ENCODE measurements at regions not wholly inside any gene's neighbourhood (a gene's known extent, or its start where the extent isn't known, plus 50 kb on each side); places are given as distances from the start of the nearest gene placed in this dataset.

- no peak overlapping the region for H3K4me3 ChIP-seq
- H3K27ac ChIP-seq: no peak overlapping the region
- H3K4me2 ChIP-seq: no peak overlapping the region
- no peak overlapping the region for H3K9ac ChIP-seq
- H4K20me1 ChIP-seq: no peaks in the 10 kb centered on the region
- no peaks in the 10 kb centered on the region for H3K36me3 ChIP-seq
- H3K27me3 ChIP-seq: no peaks in the 10 kb centered on the region
- no peak for TF ChIP-seq Cebpa-rat (IDR thresholded peaks at IDR 0.05)
- no peaks in the 10 kb centered on the region for H3K9me3 ChIP-seq
- H3K4me1 ChIP-seq: no peaks in the 10 kb centered on the region
Measured at GRCh38 chr1:239247285-239247684, 139.1 kb upstream of the CHRM3 start.

DNA sequence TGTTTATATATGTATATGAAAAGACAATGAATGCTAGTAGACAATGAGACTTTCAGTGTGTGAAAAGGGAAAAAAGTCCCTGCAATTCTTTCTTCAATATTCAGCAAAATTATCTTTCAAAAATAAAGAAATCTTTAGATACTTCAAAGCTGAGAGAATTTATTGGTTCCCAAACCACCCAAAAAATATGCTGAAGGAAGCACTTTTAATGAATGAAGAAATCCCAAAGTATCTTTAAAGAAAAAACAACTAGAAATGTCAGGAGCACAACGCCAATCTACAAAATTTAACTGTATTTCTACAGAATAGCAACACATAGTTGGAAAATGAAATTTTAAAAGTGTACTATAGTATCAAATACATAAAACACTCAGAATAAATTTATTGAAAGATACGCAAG lies 142.3 kb upstream of the CHRM3 start:
- Histone ChIP-seq H3K27me3 (no peaks in the 10 kb centered on the region), H3K9ac (no peak overlapping the region), H4K20me1 (no peaks in the 10 kb centered on the region), H3K27ac (no peak overlapping the region), H3K9me3 (no peaks in the 10 kb centered on the region), H3K4me3 (no peak overlapping the region), H3K4me2 (no peak overlapping the region), H3K4me1 (no peaks in the 10 kb centered on the region), H3K36me3 (no peaks in the 10 kb centered on the region)
- TF ChIP-seq Cebpa-rat (IDR thresholded peaks at IDR 0.05): no peak

GRCh38 chr1:239243006-239243405 lies 143.4 kb upstream of the CHRM3 start:
- Histone ChIP-seq H3K9ac (no peak overlapping the region), H3K36me3 (no peaks in the 10 kb centered on the region), H3K4me3 (no peak overlapping the region), H3K9me3 (no peaks in the 10 kb centered on the region), H3K27ac (no peak overlapping the region), H3K4me2 (no peak overlapping the region), H4K20me1 (no peaks in the 10 kb centered on the region), H3K27me3 (no peaks in the 10 kb centered on the region), H3K4me1 (no peaks in the 10 kb centered on the region)
- no peak for TF ChIP-seq Cebpa-rat (IDR thresholded peaks at IDR 0.05)

GRCh38 chr1:239242404-239242803 lies 144.0 kb upstream of the CHRM3 start:
- no peak overlapping the region for H3K9ac ChIP-seq
- H3K9me3 ChIP-seq: no peaks in the 10 kb centered on the region
- no peaks in the 10 kb centered on the region for H4K20me1 ChIP-seq
- H3K36me3 ChIP-seq: no peaks in the 10 kb centered on the region
- no peaks in the 10 kb centered on the region for H3K27me3 ChIP-seq
- no peak overlapping the region for H3K4me3 ChIP-seq
- no peak overlapping the region for H3K27ac ChIP-seq
- no peak for TF ChIP-seq Cebpa-rat (IDR thresholded peaks at IDR 0.05)
- H3K4me2 ChIP-seq: no peak overlapping the region
- H3K4me1 ChIP-seq: no peaks in the 10 kb centered on the region

DNA sequence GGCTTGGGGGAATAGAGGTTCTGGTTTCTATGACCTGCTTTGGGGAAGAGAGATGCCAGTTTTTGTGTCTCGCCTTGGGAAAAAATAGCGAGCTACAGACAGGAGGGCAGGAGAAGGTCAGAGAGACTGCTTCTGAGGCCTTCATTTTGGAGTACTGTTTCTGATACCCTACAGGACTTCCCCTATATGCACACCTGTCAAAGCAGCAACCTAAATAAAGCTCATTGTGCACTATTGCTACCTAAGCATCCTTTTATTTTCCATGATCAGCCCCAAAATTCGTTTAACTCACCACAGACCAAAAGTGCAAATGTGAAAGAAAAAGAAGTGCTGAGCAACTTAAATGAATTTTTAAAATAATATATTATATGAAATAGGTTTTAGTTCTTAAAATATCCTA lies 145.6 kb upstream of the CHRM3 start:
- no peaks in the 10 kb centered on the region for H4K20me1 ChIP-seq
- no peak overlapping the region for H3K4me3 ChIP-seq
- no peak overlapping the region for H3K9ac ChIP-seq
- no peaks in the 10 kb centered on the region for H3K9me3 ChIP-seq
- H3K27me3 ChIP-seq: no peaks in the 10 kb centered on the region
- H3K4me2 ChIP-seq: no peak overlapping the region
- H3K36me3 ChIP-seq: no peaks in the 10 kb centered on the region
- H3K27ac ChIP-seq: no peak overlapping the region
- H3K4me1 ChIP-seq: no peaks in the 10 kb centered on the region
- TF ChIP-seq Cebpa-rat (IDR thresholded peaks at IDR 0.05): no peak

- no peaks in the 10 kb centered on the region for H3K9me3 ChIP-seq
- H3K27me3 ChIP-seq: no peaks in the 10 kb centered on the region
- TF ChIP-seq Cebpa-rat (IDR thresholded peaks at IDR 0.05): no peak
- no peak overlapping the region for H3K4me3 ChIP-seq
- no peaks in the 10 kb centered on the region for H3K36me3 ChIP-seq
- no peaks in the 10 kb centered on the region for H4K20me1 ChIP-seq
- H3K4me2 ChIP-seq: no peak overlapping the region
- H3K27ac ChIP-seq: no peak overlapping the region
- no peak overlapping the region for H3K9ac ChIP-seq
- H3K4me1 ChIP-seq: no peaks in the 10 kb centered on the region
Measured at GRCh38 chr1:239239529-239239928, 146.8 kb upstream of the CHRM3 start.

GRCh38 chr1:239237912-239238311 lies 148.5 kb upstream of the CHRM3 start:
- H3K4me1 ChIP-seq: no peaks in the 10 kb centered on the region
- H3K27me3 ChIP-seq: no peaks in the 10 kb centered on the region
- TF ChIP-seq Cebpa-rat (IDR thresholded peaks at IDR 0.05): no peak
- no peaks in the 10 kb centered on the region for H4K20me1 ChIP-seq
- no peak overlapping the region for H3K27ac ChIP-seq
- H3K4me3 ChIP-seq: no peak overlapping the region
- no peaks in the 10 kb centered on the region for H3K36me3 ChIP-seq
- H3K9ac ChIP-seq: no peak overlapping the region
- H3K4me2 ChIP-seq: no peak overlapping the region
- H3K9me3 ChIP-seq: no peaks in the 10 kb centered on the region

DNA sequence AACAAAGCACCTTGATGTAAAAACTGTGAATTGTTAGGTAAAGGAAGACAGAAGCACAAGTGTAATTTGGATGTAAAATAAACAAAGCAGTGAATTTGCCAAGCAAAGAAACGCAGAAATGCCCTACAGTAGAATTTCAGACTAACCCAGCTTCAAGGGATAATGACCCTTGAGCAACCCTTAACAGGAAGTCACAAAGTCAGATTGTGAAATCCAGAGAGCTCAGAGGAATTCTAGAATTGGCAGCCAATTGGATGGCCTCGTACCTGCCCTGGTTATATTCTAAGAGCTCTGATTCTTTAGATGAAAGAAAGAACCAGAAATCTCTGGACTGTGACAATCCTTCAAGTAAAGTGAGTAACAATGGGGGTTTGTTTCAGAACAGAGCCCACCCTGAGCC lies 152.7 kb upstream of the CHRM3 start:
- Histone ChIP-seq H3K4me2 (no peak overlapping the region), H3K4me1 (no peaks in the 10 kb centered on the region), H3K27ac (no peak overlapping the region), H3K9ac (no peak overlapping the region), H3K9me3 (no peaks in the 10 kb centered on the region), H3K4me3 (no peak overlapping the region), H3K36me3 (no peaks in the 10 kb centered on the region), H4K20me1 (no peaks in the 10 kb centered on the region), H3K27me3 (no peaks in the 10 kb centered on the region)
- TF ChIP-seq Cebpa-rat (IDR thresholded peaks at IDR 0.05): no peak

DNA sequence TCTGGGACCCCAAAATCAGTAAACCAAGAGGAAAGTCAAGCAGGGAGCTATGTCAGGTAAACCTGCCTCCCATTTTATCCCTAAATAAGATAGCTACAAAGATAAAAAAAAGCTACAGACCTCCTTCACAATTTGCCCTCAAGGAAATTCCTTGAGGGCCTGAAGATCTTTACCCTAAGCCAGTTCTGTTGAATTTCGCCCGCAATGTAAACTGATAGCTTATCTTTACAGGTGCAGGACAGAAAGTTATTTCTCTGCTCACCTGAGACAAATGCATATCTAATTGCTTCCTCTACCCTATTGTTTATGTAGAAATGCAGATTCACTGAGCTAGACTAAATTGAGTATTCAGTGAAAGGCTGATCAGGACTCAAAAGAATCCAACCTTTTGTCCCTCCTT lies 153.4 kb upstream of the CHRM3 start:
- no peak overlapping the region for H3K27ac ChIP-seq
- no peaks in the 10 kb centered on the region for H3K27me3 ChIP-seq
- no peak overlapping the region for H3K4me2 ChIP-seq
- H3K9ac ChIP-seq: no peak overlapping the region
- no peaks in the 10 kb centered on the region for H3K36me3 ChIP-seq
- H4K20me1 ChIP-seq: no peaks in the 10 kb centered on the region
- H3K9me3 ChIP-seq: no peaks in the 10 kb centered on the region
- no peak overlapping the region for H3K4me3 ChIP-seq
- no peak for TF ChIP-seq Cebpa-rat (IDR thresholded peaks at IDR 0.05)
- no peaks in the 10 kb centered on the region for H3K4me1 ChIP-seq

GRCh38 chr1:239228451-239228850 lies 157.9 kb upstream of the CHRM3 start:
- no peak overlapping the region for H3K4me3 ChIP-seq
- no peaks in the 10 kb centered on the region for H4K20me1 ChIP-seq
- no peak overlapping the region for H3K4me2 ChIP-seq
- no peak overlapping the region for H3K27ac ChIP-seq
- H3K36me3 ChIP-seq: no peaks in the 10 kb centered on the region
- H3K9me3 ChIP-seq: peaks cover 27% of the 10 kb centered on the region
- no peaks in the 10 kb centered on the region for H3K4me1 ChIP-seq
- no peak for TF ChIP-seq Cebpa-rat (IDR thresholded peaks at IDR 0.05)
- no peaks in the 10 kb centered on the region for H3K27me3 ChIP-seq
- H3K9ac ChIP-seq: no peak overlapping the region

GRCh38 chr1:239225396-239225795 lies 161.0 kb upstream of the CHRM3 start:
- H3K9me3 ChIP-seq: peaks cover 32% of the 10 kb centered on the region
- no peaks in the 10 kb centered on the region for H4K20me1 ChIP-seq
- no peak overlapping the region for H3K27ac ChIP-seq
- H3K36me3 ChIP-seq: no peaks in the 10 kb centered on the region
- no peak overlapping the region for H3K4me3 ChIP-seq
- no peak overlapping the region for H3K9ac ChIP-seq
- H3K27me3 ChIP-seq: no peaks in the 10 kb centered on the region
- H3K4me2 ChIP-seq: no peak overlapping the region
- H3K4me1 ChIP-seq: no peaks in the 10 kb centered on the region
- TF ChIP-seq Cebpa-rat (IDR thresholded peaks at IDR 0.05): no peak

All from BLaER1 (cell line).